Mesendoderm (in vitro differentiated cells): ENCODE measurements at regions not wholly inside any gene's neighbourhood (a gene's known extent, or its start where the extent isn't known, plus 50 kb on each side); places are given as distances from the start of the nearest gene placed in this dataset.

Experiments
- DNase-seq: peaks from one replicate; pipeline ENCODE4 v3.0.0; 2013
- H2AK5ac ChIP-seq: 2 replicates; pipeline ENCODE4 v1.6.1; 2013; ENCODE audit warnings: low read length, inconsistent platforms
- H2BK120ac ChIP-seq: 2 replicates; pipeline ENCODE4 v1.6.1; 2013; ENCODE audit warnings: low read depth, mild to moderate bottlenecking, low read length, moderate library complexity, mixed read lengths
- H2BK15ac ChIP-seq: replicated peaks from 2 replicates; pipeline ENCODE4 v1.6.1; 2013; ENCODE audit warnings: low read depth, mild to moderate bottlenecking, moderate library complexity
- H2BK5ac ChIP-seq: 2 replicates; pipeline ENCODE4 v1.6.1; 2013; ENCODE audit warnings: low read length, inconsistent platforms
- H3K18ac ChIP-seq: 2 replicates; pipeline ENCODE4 v1.6.1; 2013; ENCODE audit warnings: mild to moderate bottlenecking, low read length, mixed read lengths
- H3K23ac ChIP-seq: one replicate; pipeline ENCODE4 v1.6.1; 2013; ENCODE audit warnings: low read length
- H3K27ac ChIP-seq: 2 replicates; pipeline ENCODE4 v1.5.1; 2013; ENCODE audit warnings: low read depth, mild to moderate bottlenecking, inconsistent platforms, low read length, moderate library complexity
- H3K27me3 ChIP-seq: 2 replicates; pipeline ENCODE4 v1.6.1; 2013; ENCODE audit warnings: low read length, control low read depth, mild to moderate bottlenecking, inconsistent platforms; ENCODE audit not compliant: insufficient read depth, poor library complexity
- H3K36me3 ChIP-seq: 2 replicates; pipeline ENCODE4 v1.6.1; 2013; ENCODE audit warnings: low read length, inconsistent platforms; ENCODE audit not compliant: control insufficient read depth, insufficient read depth
- H3K4ac ChIP-seq: one replicate; pipeline ENCODE4 v1.6.1; 2013; ENCODE audit warnings: low read depth, mild to moderate bottlenecking, low read length, moderate library complexity
- H3K4me1 ChIP-seq: 2 replicates; pipeline ENCODE4 v1.6.1; 2013; ENCODE audit warnings: low read depth, low read length, inconsistent platforms; ENCODE audit not compliant: control insufficient read depth
- H3K4me2 ChIP-seq: 2 replicates; pipeline ENCODE4 v1.6.1; 2013; ENCODE audit warnings: low read length
- H3K4me3 ChIP-seq: 2 replicates; pipeline ENCODE4 v1.5.1; 2013; ENCODE audit warnings: mild to moderate bottlenecking, low read length
- H3K56ac ChIP-seq: one replicate; pipeline ENCODE4 v1.6.1; 2013; ENCODE audit warnings: low read length
- H3K79me1 ChIP-seq: 2 replicates; pipeline ENCODE4 v1.6.1; 2013; ENCODE audit warnings: low read length, inconsistent platforms
- H3K79me2 ChIP-seq: 2 replicates; pipeline ENCODE4 v1.6.1; 2013; ENCODE audit warnings: mild to moderate bottlenecking, low read length; ENCODE audit not compliant: control insufficient read depth, insufficient read depth
- H3K9ac ChIP-seq: 2 replicates; pipeline ENCODE4 v1.6.1; 2013; ENCODE audit warnings: low read length, inconsistent platforms
- H4K5ac ChIP-seq: one replicate; pipeline ENCODE4 v1.6.1; 2013; ENCODE audit warnings: low read length
- H4K8ac ChIP-seq: one replicate; pipeline ENCODE4 v1.6.1; 2013; ENCODE audit warnings: low read depth, mild to moderate bottlenecking, control low read depth, low read length, moderate library complexity
- whole genome bisulfite sequencing: extraction: QIAGEN DNeasy Blood & Tissue Kit; methylation state at CpG from one replicate; pipeline ENCODE4 v1.1.7; 2013; ENCODE audit warnings: low lambda C conversion rate, missing lambda C conversion rate; ENCODE audit not compliant: insufficient coverage; ENCODE audit errors: extremely low coverage; 5-methylcytosine and 5-hydroxymethylcytosine counted together

DNA sequence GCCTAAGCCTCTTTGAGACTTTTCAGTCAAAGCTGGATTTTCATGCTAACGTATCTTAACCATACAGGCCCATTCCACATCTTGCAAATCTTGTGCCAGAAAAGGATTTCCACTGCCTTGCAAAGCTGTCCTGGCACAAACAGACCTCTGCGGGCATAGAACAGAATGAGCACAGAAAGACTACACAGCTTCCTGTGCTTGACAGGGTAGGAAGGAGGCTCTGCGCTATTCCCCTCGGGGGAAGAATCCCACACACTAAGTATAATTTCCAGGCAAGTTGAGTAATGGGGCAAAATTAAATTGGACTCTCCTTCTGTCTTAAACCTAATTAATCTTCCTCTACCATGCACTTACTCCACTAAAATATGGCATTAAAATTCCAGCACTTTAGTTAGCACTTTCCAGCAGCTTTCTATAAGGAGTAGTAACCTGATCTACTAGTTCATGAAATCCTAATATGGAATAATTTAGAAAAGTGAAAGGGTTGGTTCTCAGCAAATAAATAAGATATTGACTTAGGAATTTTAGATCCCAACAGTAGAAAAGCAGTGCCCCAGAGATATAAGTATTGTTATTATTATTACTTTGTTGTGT lies 532.1 kb upstream of the JAG1 start:
- Histone ChIP-seq H3K23ac (no peak overlapping the region), H3K56ac (no peak overlapping the region), H3K27ac (no peak overlapping the region), H3K18ac (no peak overlapping the region), H3K36me3 (no peaks in the 10 kb centered on the region), H2AK5ac (no peak overlapping the region), H3K4me2 (no peak overlapping the region), H2BK120ac (no peak overlapping the region), H3K27me3 (no peaks in the 10 kb centered on the region), H3K4me1 (no peaks in the 10 kb centered on the region), H3K79me2 (no peaks in the 10 kb centered on the region), H3K79me1 (no peaks in the 10 kb centered on the region), H2BK5ac (no peak overlapping the region), H4K5ac (no peak overlapping the region), H4K8ac (no peak overlapping the region), H3K4ac (no peak overlapping the region), H3K9ac (no peak overlapping the region), H3K4me3 (no peak overlapping the region), H2BK15ac (no peak overlapping the region)
- WGBS, result no CpG with 5 or more reads among the region's 4 CpGs
- no peak for DNase-seq

DNA sequence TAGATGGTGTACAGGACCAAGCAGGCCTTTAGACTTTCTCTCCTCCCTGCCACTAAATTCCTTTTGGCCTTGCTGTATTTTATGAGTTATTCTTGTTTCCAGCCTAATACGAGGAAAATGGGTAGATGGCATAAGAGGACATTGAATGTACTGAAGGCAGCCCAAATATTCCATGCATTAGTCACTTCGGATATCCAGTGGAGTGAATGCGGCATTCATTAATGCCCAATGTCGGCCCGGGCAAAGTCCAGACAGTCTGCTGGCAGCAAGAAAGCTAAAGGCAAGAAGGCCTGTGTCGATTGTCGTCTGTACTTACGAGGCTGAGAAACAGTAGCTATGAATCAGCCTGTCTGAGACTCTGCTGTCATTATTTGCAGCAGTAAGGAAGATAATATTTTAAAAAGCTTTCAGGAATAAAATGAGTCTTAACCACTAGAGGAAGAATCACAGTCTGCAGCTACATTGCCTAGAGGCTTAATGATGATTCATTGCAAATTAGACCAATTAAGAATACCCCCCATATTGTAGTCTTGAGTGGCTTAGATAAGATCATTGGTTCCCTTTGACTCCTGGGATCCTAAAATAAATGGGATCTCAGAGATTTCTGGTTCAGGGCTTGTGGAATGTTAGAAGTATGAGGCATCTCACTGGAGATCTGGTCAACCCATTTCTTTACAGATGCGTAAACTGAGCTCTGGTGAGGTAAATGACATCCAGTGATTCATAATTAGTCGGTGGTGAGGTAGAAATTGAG lies 534.1 kb upstream of the JAG1 start:
- no peaks in the 10 kb centered on the region for H3K36me3 ChIP-seq
- no peak overlapping the region for H4K5ac ChIP-seq
- H3K4ac ChIP-seq, result no peak overlapping the region
- no peak overlapping the region for H3K23ac ChIP-seq
- H3K79me2 ChIP-seq, result no peaks in the 10 kb centered on the region
- no peak overlapping the region for H2BK15ac ChIP-seq
- no peak overlapping the region for H3K9ac ChIP-seq
- no CpG with 5 or more reads among the region's 10 CpGs for WGBS
- H3K18ac ChIP-seq, result no peak overlapping the region
- H2BK5ac ChIP-seq, result no peak overlapping the region
- H3K4me2 ChIP-seq, result no peak overlapping the region
- H3K27ac ChIP-seq, result no peak overlapping the region
- no peak overlapping the region for H3K4me3 ChIP-seq
- no peaks in the 10 kb centered on the region for H3K27me3 ChIP-seq
- H2AK5ac ChIP-seq, result no peak overlapping the region
- no peaks in the 10 kb centered on the region for H3K4me1 ChIP-seq
- H3K56ac ChIP-seq, result no peak overlapping the region
- H4K8ac ChIP-seq, result no peak overlapping the region
- DNase-seq, result peak; percentile 31
- no peaks in the 10 kb centered on the region for H3K79me1 ChIP-seq
- no peak overlapping the region for H2BK120ac ChIP-seq

DNA sequence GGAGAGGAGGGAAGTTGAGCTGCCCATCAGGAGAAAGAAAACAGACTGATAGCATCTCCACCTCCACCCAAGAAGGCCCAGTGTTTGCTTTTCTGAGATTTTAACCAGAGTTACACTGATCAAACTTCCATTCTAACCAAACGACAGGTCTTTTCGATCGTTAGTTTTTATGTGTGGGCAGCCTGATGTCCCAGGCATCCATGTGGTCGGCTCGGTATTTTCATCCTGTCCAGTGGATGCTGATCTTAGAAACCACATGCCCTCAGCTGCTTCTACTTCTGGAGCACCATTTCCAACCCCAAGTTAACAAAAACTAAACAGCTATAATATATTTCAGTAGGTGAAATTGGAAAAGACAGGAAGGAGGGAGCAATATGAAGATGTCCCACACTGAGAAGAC lies 536.8 kb upstream of the JAG1 start:
- H3K56ac ChIP-seq, result no peak overlapping the region
- DNase-seq, result no peak
- no peak overlapping the region for H3K27ac ChIP-seq
- no peaks in the 10 kb centered on the region for H3K36me3 ChIP-seq
- no peak overlapping the region for H3K9ac ChIP-seq
- H3K18ac ChIP-seq, result no peak overlapping the region
- H4K5ac ChIP-seq, result no peak overlapping the region
- H3K27me3 ChIP-seq, result no peaks in the 10 kb centered on the region
- H3K4me3 ChIP-seq, result no peak overlapping the region
- no peak overlapping the region for H3K4me2 ChIP-seq
- H3K4ac ChIP-seq, result no peak overlapping the region
- H2BK120ac ChIP-seq, result no peak overlapping the region
- no CpG with 5 or more reads among the region's 5 CpGs for WGBS
- H3K79me1 ChIP-seq, result no peaks in the 10 kb centered on the region
- no peak overlapping the region for H2BK5ac ChIP-seq
- no peak overlapping the region for H4K8ac ChIP-seq
- no peak overlapping the region for H2BK15ac ChIP-seq
- H3K23ac ChIP-seq, result no peak overlapping the region
- H3K79me2 ChIP-seq, result no peaks in the 10 kb centered on the region
- peaks cover 3% of the 10 kb centered on the region for H3K4me1 ChIP-seq
- H2AK5ac ChIP-seq, result no peak overlapping the region

DNA sequence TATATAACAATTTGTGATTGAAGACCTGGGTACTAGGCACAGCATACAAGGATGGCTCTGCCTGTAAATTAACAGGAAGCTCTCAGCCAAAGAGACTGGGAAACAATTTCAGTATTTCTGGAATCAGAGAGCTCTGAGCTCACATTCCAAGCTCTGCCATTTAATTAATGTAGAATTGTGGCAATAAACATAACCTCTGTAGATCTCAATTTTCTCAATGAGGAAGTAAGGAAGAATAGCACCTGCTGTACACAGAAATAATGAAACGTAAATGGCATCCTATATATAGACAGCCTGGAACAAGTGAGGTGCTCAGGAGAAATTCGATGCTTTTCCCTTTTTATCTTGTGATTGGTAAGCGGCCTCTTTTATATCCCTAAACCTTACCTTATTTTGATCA lies 538.5 kb upstream of the JAG1 start:
- no peak overlapping the region for H2BK15ac ChIP-seq
- no peak overlapping the region for H3K56ac ChIP-seq
- no peak overlapping the region for H2BK120ac ChIP-seq

DNA sequence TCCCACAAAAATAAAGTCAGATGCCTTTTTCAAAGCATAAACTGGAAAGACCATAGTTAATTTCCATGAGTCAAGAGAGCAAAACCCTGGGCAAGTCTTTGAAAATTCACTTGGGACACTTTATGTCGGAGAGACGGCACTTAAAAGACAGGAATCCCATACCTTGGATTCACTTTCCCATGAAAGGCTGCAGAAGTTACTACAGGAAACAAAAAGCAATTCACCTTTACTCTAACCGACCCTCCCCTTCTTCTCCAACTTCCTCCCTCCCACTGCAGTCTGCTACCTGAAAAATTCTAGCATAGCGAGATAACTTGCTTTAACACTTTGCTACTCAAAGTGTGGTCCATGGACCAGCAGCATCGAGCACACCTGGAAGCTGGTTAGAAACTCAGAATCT lies 539.1 kb upstream of the JAG1 start:
- no peak overlapping the region for H3K4me3 ChIP-seq
- no CpG with 5 or more reads among the region's 5 CpGs for WGBS
- H3K27me3 ChIP-seq, result no peaks in the 10 kb centered on the region
- H2BK5ac ChIP-seq, result no peak overlapping the region
- no peak overlapping the region for H4K5ac ChIP-seq
- H3K4me2 ChIP-seq, result no peak overlapping the region
- H2AK5ac ChIP-seq, result no peak overlapping the region
- H3K56ac ChIP-seq, result no peak overlapping the region
- no peak for DNase-seq
- H3K4ac ChIP-seq, result peak overlapping the region; percentile 81
- H3K18ac ChIP-seq, result no peak overlapping the region
- no peaks in the 10 kb centered on the region for H3K79me1 ChIP-seq
- no peaks in the 10 kb centered on the region for H3K36me3 ChIP-seq
- H3K4me1 ChIP-seq, result peaks cover 5% of the 10 kb centered on the region
- H2BK15ac ChIP-seq, result no peak overlapping the region
- no peak overlapping the region for H3K27ac ChIP-seq
- H3K23ac ChIP-seq, result no peak overlapping the region
- no peaks in the 10 kb centered on the region for H3K79me2 ChIP-seq
- no peak overlapping the region for H2BK120ac ChIP-seq
- no peak overlapping the region for H3K9ac ChIP-seq
- H4K8ac ChIP-seq, result no peak overlapping the region

More for the DNA sequence above, 538.5 kb upstream of the JAG1 start:
- H3K9ac ChIP-seq, result no peak overlapping the region
- H3K4ac ChIP-seq, result no peak overlapping the region
- no peak overlapping the region for H4K8ac ChIP-seq
- no peak overlapping the region for H2AK5ac ChIP-seq
- H3K79me1 ChIP-seq, result no peaks in the 10 kb centered on the region
- H3K23ac ChIP-seq, result no peak overlapping the region
- H3K4me3 ChIP-seq, result no peak overlapping the region
- peaks cover 3% of the 10 kb centered on the region for H3K4me1 ChIP-seq
- H3K18ac ChIP-seq, result no peak overlapping the region
- H4K5ac ChIP-seq, result no peak overlapping the region
- no peak for DNase-seq
- WGBS, result no CpG with 5 or more reads among the region's 3 CpGs
- no peak overlapping the region for H2BK5ac ChIP-seq
- no peaks in the 10 kb centered on the region for H3K36me3 ChIP-seq
- no peak overlapping the region for H3K27ac ChIP-seq
- no peaks in the 10 kb centered on the region for H3K79me2 ChIP-seq
- H3K27me3 ChIP-seq, result no peaks in the 10 kb centered on the region
- H3K4me2 ChIP-seq, result no peak overlapping the region
